Spleen (tissue), 11 donors: ENCODE measurements at regions not wholly inside any gene's neighbourhood (a gene's known extent, or its start where the extent isn't known, plus 50 kb on each side); places are given as distances from the start of the nearest gene placed in this dataset.

Experiments
- DNase-seq: peaks from one replicate; pipeline ENCODE4 v3.0.0-alpha.2; 2020
- H3K27ac ChIP-seq, 8 donors: fragments of 200-600 bp; sonication (generic) in 7 of 8; 1 replicate in 4 of 8; 2 replicates in 4 of 8; pipeline versions ENCODE4 v1.5.0 to v1.8.0; 2016 to 2021; ENCODE audit warnings: inconsistent platforms in 4 of 8, mild to moderate bottlenecking in 4 of 8, moderate library complexity in 1 of 8
- H3K27me3 ChIP-seq, 7 donors: fragments of 200-600 bp; sonication (generic) in 6 of 7; replicated peaks in 1 of 7; 1 replicate in 4 of 7; 2 replicates in 3 of 7; pipeline versions ENCODE4 v1.5.0 to v1.8.0; 2016 to 2021; ENCODE audit warnings: inconsistent platforms in 3 of 7, mild to moderate bottlenecking in 1 of 7
- H3K36me3 ChIP-seq, 6 donors: fragments of 200-600 bp; sonication (generic) in 5 of 6; 1 replicate in 4 of 6; 2 replicates in 2 of 6; pipeline versions ENCODE4 v1.5.0 to v1.8.0; 2016 to 2021; ENCODE audit warnings: inconsistent platforms in 2 of 6
- H3K4me1 ChIP-seq, 6 donors: fragments of 200-600 bp; sonication (generic) in 5 of 6; 1 replicate in 3 of 6; 2 replicates in 3 of 6; pipeline versions ENCODE4 v1.5.0 to v1.8.0; 2016 to 2021; ENCODE audit warnings: inconsistent platforms in 3 of 6
- H3K4me3 ChIP-seq, 8 donors: fragments of 200-600 bp; sonication (generic) in 7 of 8; 1 replicate in 4 of 8; 2 replicates in 4 of 8; pipeline versions ENCODE4 v1.5.0 to v1.8.0; 2016 to 2021; ENCODE audit warnings: inconsistent platforms in 4 of 8, mild to moderate bottlenecking in 4 of 8, moderate library complexity in 2 of 8
- H3K9me3 ChIP-seq, 8 donors: fragments of 200-600 bp; sonication (generic) in 7 of 8; 1 replicate in 4 of 8; 2 replicates in 4 of 8; pipeline versions ENCODE4 v1.5.0 to v1.8.0; 2016 to 2021; ENCODE audit warnings: inconsistent platforms in 4 of 8
- POLR2A ChIP-seq, 3 donors: fragments of 450-650 bp; IDR thresholded peaks; one replicate each; pipeline ENCODE4 v1.5.1; 2017; ENCODE audit warnings: antibody characterized with exemption in 3 of 3, mild to moderate bottlenecking in 1 of 3
- POLR2AphosphoS5 ChIP-seq, 3 donors: sonication (generic); formaldehyde crosslinking; IDR thresholded peaks; one replicate each; pipeline ENCODE4 v1.5.1; 2017; ENCODE audit warnings: antibody characterized with exemption in 3 of 3
- WGBS, 5 donors: extraction: QIAGEN DNeasy Blood & Tissue Kit in 3 of 5; methylation state at CpG; one replicate each; pipeline versions ENCODE4 v1.1.5 to v1.1.7; 2013 to 2018; 5-methylcytosine and 5-hydroxymethylcytosine counted together
- intact Hi-C: fragments of 100-400 bp; cut with DNase I; formaldehyde crosslinking; loops from one replicate; pipeline ENCODE4 v1.15.0; 2023; ENCODE audit warnings: low total_unique reads
- TF ChIP-seq, protein P1 (sequence below), 11 experiments: fragments of 200-600 bp in 7 of 11; fragments of 450-650 bp in 4 of 11; sonication (generic) in 4 of 11; IDR thresholded peaks in 8 of 11; conservative IDR thresholded peaks in 3 of 11; 1 replicate in 7 of 11; 2 replicates in 4 of 11; pipeline versions ENCODE4 v1.4.0 to v1.8.0; 2016 to 2021; ENCODE audit warnings: antibody characterized with exemption in 11 of 11, inconsistent platforms in 4 of 11, mild to moderate bottlenecking in 1 of 11
- donor health status: healthy with polysubstance abuse.
- donor health status: DM: no; HTN: no; CAD: no; lungs with moderate emphysema.
- donor health status: DM: no; HTN: no; CAD: no.
- donor health status: Bipolar disorder and iron deficiency.
- donor health status: healthy.
- donor health status: DM: no; HTN: no; CAD: no.
- donor health status: DM: yes; HTN: yes; CAD: no.

DNA sequence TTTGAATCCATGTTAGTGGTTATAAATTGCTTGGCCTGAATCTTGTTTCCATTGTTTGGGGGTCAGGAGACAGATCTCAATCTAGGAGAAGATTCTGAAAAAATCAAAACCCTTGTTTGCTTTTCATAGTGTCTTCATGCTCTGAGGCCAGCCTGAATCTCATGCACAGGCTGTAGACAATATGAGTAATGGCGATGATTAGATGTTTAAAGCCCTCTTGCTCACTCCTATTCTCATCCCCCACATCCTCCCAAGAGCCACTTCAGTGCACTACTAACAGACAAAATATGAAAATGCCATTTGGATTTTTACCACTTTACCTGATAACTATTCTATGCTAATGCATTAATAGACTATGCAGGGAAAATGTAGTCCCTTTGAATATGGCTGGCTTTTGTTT, 129.4 kb downstream of the NUDT12 start:
- no peaks in the 10 kb centered on the region for H3K4me1 ChIP-seq
- 83 to 97% (median 94%) methylated on average over 1 of the region's 1 CpG for WGBS, 5 donors
- intact Hi-C loops = no loop called here
- TF ChIP-seq POLR2AphosphoS5 (IDR thresholded peaks at IDR 0.05) = no peak
- no peak for TF ChIP-seq POLR2A (IDR thresholded peaks at IDR 0.05)
- TF ChIP-seq, protein P1, sequence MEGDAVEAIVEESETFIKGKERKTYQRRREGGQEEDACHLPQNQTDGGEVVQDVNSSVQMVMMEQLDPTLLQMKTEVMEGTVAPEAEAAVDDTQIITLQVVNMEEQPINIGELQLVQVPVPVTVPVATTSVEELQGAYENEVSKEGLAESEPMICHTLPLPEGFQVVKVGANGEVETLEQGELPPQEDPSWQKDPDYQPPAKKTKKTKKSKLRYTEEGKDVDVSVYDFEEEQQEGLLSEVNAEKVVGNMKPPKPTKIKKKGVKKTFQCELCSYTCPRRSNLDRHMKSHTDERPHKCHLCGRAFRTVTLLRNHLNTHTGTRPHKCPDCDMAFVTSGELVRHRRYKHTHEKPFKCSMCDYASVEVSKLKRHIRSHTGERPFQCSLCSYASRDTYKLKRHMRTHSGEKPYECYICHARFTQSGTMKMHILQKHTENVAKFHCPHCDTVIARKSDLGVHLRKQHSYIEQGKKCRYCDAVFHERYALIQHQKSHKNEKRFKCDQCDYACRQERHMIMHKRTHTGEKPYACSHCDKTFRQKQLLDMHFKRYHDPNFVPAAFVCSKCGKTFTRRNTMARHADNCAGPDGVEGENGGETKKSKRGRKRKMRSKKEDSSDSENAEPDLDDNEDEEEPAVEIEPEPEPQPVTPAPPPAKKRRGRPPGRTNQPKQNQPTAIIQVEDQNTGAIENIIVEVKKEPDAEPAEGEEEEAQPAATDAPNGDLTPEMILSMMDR (IDR thresholded peaks at IDR 0.05 in 8 of 11, conservative IDR thresholded peaks at IDR 0.05 in 3 of 11) = no peak
- DNase-seq = no peak
- peaks cover 0 to 8% (median 3%) of the 10 kb centered on the region in 8 donors for H3K9me3 ChIP-seq
- no peak overlapping the region for H3K4me3 ChIP-seq
- H3K27ac ChIP-seq = no peak overlapping the region
- no peaks in the 10 kb centered on the region for H3K27me3 ChIP-seq
- H3K36me3 ChIP-seq = no peaks in the 10 kb centered on the region

DNA sequence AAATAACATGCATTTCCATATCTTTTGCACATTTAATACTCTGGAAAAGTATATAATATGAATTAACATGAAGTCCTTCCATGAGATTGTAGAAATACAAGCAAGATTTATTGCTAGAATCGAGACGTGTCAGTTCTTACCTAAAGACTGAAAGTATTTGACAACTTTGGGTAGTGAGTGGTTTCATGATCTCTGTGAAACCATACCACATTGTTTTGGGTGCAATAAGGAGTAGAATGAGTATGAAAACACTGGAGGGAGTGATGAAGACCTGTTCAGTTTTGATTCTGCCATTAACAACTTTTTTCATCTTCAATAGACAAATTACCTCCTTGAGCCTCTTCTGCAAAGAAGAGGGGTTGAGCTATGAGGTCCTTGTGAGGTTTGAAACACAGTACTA, 133.7 kb downstream of the NUDT12 start:
- no peaks in the 10 kb centered on the region for H3K4me1 ChIP-seq
- H3K9me3 ChIP-seq = no peaks in the 10 kb centered on the region
- H3K36me3 ChIP-seq = no peaks in the 10 kb centered on the region
- no peak overlapping the region for H3K4me3 ChIP-seq
- DNase-seq = no peak
- H3K27ac ChIP-seq = no peak overlapping the region
- WGBS, 5 donors = 68 to 93% (median 87%) methylated on average over 2 of the region's 2 CpGs
- no peak for TF ChIP-seq POLR2AphosphoS5 (IDR thresholded peaks at IDR 0.05)
- no peak for TF ChIP-seq POLR2A (IDR thresholded peaks at IDR 0.05)
- TF ChIP-seq, protein P1 (IDR thresholded peaks at IDR 0.05 in 8 of 11, conservative IDR thresholded peaks at IDR 0.05 in 3 of 11) = no peak
- H3K27me3 ChIP-seq = no peaks in the 10 kb centered on the region
- intact Hi-C loops = no loop called here

DNA sequence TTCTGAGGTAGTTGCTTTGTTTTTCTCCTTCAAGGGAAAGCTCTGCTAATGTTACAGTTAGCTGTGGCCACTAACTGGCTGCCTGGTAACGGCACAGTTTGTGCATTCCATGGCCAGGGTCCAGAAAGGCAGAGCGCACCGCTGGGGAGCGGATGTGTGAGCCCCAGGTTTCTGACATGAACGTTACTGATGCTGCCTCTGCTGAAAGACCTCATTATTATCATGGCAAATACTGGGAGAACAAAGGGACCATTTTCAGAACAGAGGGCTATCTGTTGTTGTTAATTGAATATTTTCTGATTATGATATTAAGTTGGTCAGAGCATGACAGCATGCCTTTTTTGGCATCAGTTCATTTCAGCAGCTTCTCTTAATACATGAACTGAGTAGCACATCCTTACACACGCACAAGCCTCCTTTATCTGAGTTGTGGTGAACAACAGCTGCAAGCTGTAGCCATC, 134.1 kb downstream of the NUDT12 start:
- Histone ChIP-seq H3K4me1 (no peaks in the 10 kb centered on the region), H3K4me3 (no peak overlapping the region), H3K27me3 (no peaks in the 10 kb centered on the region), H3K36me3 (no peaks in the 10 kb centered on the region), H3K9me3 (no peaks in the 10 kb centered on the region), H3K27ac (no peak overlapping the region)
- DNase-seq = no peak
- WGBS, 5 donors = 81 to 89% (median 88%) methylated on average over 6 of the region's 6 CpGs
- intact Hi-C loops = no loop called here
- TF ChIP-seq POLR2AphosphoS5 (IDR thresholded peaks at IDR 0.05) (no peak), POLR2A (IDR thresholded peaks at IDR 0.05) (no peak)
- TF ChIP-seq, protein P1 (IDR thresholded peaks at IDR 0.05 in 8 of 11, conservative IDR thresholded peaks at IDR 0.05 in 3 of 11) = no peak

DNA sequence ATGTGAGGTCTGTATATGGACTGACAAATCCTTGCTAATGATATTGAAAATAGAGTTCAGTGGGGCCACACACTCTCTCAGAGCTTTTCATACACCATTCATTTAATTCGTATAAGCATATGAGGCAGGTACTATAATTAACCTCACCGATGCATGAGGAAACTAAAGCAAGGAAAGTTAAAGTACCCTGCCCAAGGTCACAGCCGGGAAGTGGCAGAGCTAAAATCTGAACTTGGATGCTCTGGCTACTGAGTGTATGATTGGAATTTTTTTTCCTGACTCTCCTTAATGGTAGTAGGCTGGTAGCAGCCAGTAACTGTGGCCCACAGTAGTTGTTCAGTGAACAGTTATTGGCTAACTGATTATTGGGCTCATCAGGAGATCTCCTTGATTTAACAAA, 135.3 kb downstream of the NUDT12 start:
- H3K4me3 ChIP-seq = no peak overlapping the region
- H3K9me3 ChIP-seq = no peaks in the 10 kb centered on the region
- TF ChIP-seq POLR2A (IDR thresholded peaks at IDR 0.05) (no peak), POLR2AphosphoS5 (IDR thresholded peaks at IDR 0.05) (no peak)
- TF ChIP-seq, protein P1 (IDR thresholded peaks at IDR 0.05 in 8 of 11, conservative IDR thresholded peaks at IDR 0.05 in 3 of 11) = no peak
- intact Hi-C loops = no loop called here
- 71 to 81% (median 75%) methylated on average over 3 of the region's 3 CpGs for WGBS, 5 donors
- no peak for DNase-seq
- no peak overlapping the region for H3K27ac ChIP-seq
- no peaks in the 10 kb centered on the region for H3K4me1 ChIP-seq
- no peaks in the 10 kb centered on the region for H3K27me3 ChIP-seq
- H3K36me3 ChIP-seq = no peaks in the 10 kb centered on the region
